ENCODE measurements at regions not wholly inside any gene's neighbourhood (a gene's known extent, or its start where the extent isn't known, plus 50 kb on each side); places are given as distances from the start of the nearest gene placed in this dataset.

DNA sequence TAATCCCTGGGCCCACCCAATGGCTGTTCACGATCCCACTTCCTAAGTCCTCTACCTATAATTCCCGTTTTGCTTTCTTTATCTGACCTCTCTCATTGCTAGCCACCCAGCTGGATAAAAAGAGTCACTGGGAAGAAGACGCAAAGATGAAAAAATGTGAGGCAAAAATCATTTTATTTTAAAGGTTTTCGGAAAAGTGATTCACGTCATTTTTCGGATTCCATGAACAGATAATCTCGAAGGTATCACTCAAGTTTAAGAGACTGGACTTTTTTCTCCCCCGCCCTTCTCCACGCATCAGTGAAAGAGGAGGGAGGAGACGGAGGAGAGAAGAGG is 266.6 kb downstream of the CGGBP1 start:
- TF ChIP-seq, protein P1, sequence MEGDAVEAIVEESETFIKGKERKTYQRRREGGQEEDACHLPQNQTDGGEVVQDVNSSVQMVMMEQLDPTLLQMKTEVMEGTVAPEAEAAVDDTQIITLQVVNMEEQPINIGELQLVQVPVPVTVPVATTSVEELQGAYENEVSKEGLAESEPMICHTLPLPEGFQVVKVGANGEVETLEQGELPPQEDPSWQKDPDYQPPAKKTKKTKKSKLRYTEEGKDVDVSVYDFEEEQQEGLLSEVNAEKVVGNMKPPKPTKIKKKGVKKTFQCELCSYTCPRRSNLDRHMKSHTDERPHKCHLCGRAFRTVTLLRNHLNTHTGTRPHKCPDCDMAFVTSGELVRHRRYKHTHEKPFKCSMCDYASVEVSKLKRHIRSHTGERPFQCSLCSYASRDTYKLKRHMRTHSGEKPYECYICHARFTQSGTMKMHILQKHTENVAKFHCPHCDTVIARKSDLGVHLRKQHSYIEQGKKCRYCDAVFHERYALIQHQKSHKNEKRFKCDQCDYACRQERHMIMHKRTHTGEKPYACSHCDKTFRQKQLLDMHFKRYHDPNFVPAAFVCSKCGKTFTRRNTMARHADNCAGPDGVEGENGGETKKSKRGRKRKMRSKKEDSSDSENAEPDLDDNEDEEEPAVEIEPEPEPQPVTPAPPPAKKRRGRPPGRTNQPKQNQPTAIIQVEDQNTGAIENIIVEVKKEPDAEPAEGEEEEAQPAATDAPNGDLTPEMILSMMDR (conservative IDR thresholded peaks at IDR 0.05; ENCODE audit: low read depth, low read length), result no peak
- TF ChIP-seq CEBPB (IDR thresholded peaks at IDR 0.05; ENCODE audit: low read depth, low read length) (no peak), RAD21 (IDR thresholded peaks at IDR 0.05; ENCODE audit: low read length) (no peak), POLR2A (IDR thresholded peaks at IDR 0.05; ENCODE audit: low read depth, low read length) (no peak), MAFK (IDR thresholded peaks at IDR 0.05; ENCODE audit: low read depth, low read length) (no peak), NFE2L2 (IDR thresholded peaks at IDR 0.05; ENCODE audit: low read depth, low read length) (no peak), MAZ (IDR thresholded peaks at IDR 0.05; ENCODE audit: borderline replicate concordance, low read depth, low read length) (no peak), FOS (IDR thresholded peaks at IDR 0.05; ENCODE audit: low read depth, low read length) (no peak), BHLHE40 (IDR thresholded peaks at IDR 0.05; ENCODE audit: low read depth, low read length) (no peak), SMC3 (IDR thresholded peaks at IDR 0.05; ENCODE audit: low read depth, low read length) (no peak), RFX5 (IDR thresholded peaks at IDR 0.05; ENCODE audit: low read depth, low read length) (no peak), MXI1 (IDR thresholded peaks at IDR 0.05; ENCODE audit: borderline replicate concordance, low read depth, low read length) (no peak)
- TF ChIP-seq, protein P2, sequence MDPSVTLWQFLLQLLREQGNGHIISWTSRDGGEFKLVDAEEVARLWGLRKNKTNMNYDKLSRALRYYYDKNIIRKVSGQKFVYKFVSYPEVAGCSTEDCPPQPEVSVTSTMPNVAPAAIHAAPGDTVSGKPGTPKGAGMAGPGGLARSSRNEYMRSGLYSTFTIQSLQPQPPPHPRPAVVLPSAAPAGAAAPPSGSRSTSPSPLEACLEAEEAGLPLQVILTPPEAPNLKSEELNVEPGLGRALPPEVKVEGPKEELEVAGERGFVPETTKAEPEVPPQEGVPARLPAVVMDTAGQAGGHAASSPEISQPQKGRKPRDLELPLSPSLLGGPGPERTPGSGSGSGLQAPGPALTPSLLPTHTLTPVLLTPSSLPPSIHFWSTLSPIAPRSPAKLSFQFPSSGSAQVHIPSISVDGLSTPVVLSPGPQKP (IDR thresholded peaks at IDR 0.05; ENCODE audit: borderline replicate concordance, low read depth, low read length), result no peak

Measured in IMR-90 (cell line).